H9 (cell line): ENCODE measurements at regions not wholly inside any gene's neighbourhood (a gene's known extent, or its start where the extent isn't known, plus 50 kb on each side); places are given as distances from the start of the nearest gene placed in this dataset.

Source experiments
- DNase-seq: peaks from one replicate; pipeline ENCODE4 v3.0.0-alpha.2; 2017
- H2AFZ ChIP-seq: one replicate; pipeline ENCODE4 v1.6.1; 2013; ENCODE audit warnings: mild to moderate bottlenecking, low read length, control low read depth, moderate library complexity
- H2AK5ac ChIP-seq: 2 replicates; pipeline ENCODE4 v1.6.1; 2013; ENCODE audit warnings: low read length, control low read depth, mixed read lengths; ENCODE audit not compliant: insufficient read length
- H2BK120ac ChIP-seq: one replicate; pipeline ENCODE4 v1.6.1; 2013; ENCODE audit warnings: low read depth, mild to moderate bottlenecking, low read length, control low read depth, inconsistent platforms; ENCODE audit not compliant: poor library complexity, severe bottlenecking
- H2BK12ac ChIP-seq: 2 replicates; pipeline ENCODE4 v1.6.1; 2013; ENCODE audit warnings: low read length, control low read depth, mixed read lengths, low read depth; ENCODE audit not compliant: insufficient read length
- H2BK15ac ChIP-seq: 2 replicates; pipeline ENCODE4 v1.6.1; 2013; ENCODE audit warnings: low read depth, low read length, control low read depth
- H2BK20ac ChIP-seq: one replicate; pipeline ENCODE4 v1.6.1; 2013; ENCODE audit warnings: low read depth, mild to moderate bottlenecking, low read length, control low read depth, inconsistent platforms; ENCODE audit not compliant: poor library complexity, severe bottlenecking
- H2BK5ac ChIP-seq: 2 replicates; pipeline ENCODE4 v1.6.1; 2013; ENCODE audit warnings: low read length, control low read depth, mixed read lengths; ENCODE audit not compliant: insufficient read length
- H3K14ac ChIP-seq: 2 replicates; pipeline ENCODE4 v1.6.1; 2013; ENCODE audit warnings: low read length, control low read depth; ENCODE audit not compliant: insufficient read depth
- H3K18ac ChIP-seq: 2 replicates; pipeline ENCODE4 v1.6.1; 2013; ENCODE audit warnings: low read depth, mild to moderate bottlenecking, mixed read lengths, low read length, control low read depth; ENCODE audit not compliant: insufficient read length
- H3K23ac ChIP-seq: 2 replicates; pipeline ENCODE4 v1.6.1; 2013; ENCODE audit warnings: low read length, control low read depth, mixed read lengths, low read depth; ENCODE audit not compliant: insufficient read length
- H3K23me2 ChIP-seq: 2 replicates; pipeline ENCODE4 v1.6.1; 2013; ENCODE audit warnings: low read depth, mild to moderate bottlenecking, mixed read lengths, low read length, control low read depth; ENCODE audit not compliant: insufficient read length, poor library complexity, severe bottlenecking
- H3K27ac ChIP-seq: 2 replicates; pipeline ENCODE4 v1.5.1; 2013; ENCODE audit warnings: low read length, control low read depth, mixed read lengths, low read depth; ENCODE audit not compliant: insufficient read length
- H3K27me3 ChIP-seq: 2 replicates; pipeline ENCODE4 v1.6.1; 2013; ENCODE audit warnings: low read length, control low read depth, inconsistent platforms; ENCODE audit not compliant: insufficient read depth
- H3K4ac ChIP-seq: 2 replicates; pipeline ENCODE4 v1.6.1; 2013; ENCODE audit warnings: low read depth, mild to moderate bottlenecking, control low read depth, inconsistent platforms, low read length, moderate library complexity
- H3K4me1 ChIP-seq: 2 replicates; pipeline ENCODE4 v1.6.1; 2013; ENCODE audit warnings: low read length, control low read depth, inconsistent platforms; ENCODE audit not compliant: insufficient read depth
- H3K4me2 ChIP-seq: 2 replicates; pipeline ENCODE4 v1.6.1; 2013; ENCODE audit warnings: low read length, control low read depth, mixed read lengths; ENCODE audit not compliant: insufficient read length, insufficient read depth
- H3K56ac ChIP-seq: 2 replicates; pipeline ENCODE4 v1.6.1; 2013; ENCODE audit warnings: low read depth, mild to moderate bottlenecking, mixed read lengths, low read length, control low read depth; ENCODE audit not compliant: insufficient read length
- H3K79me1 ChIP-seq: 2 replicates; pipeline ENCODE4 v1.6.1; 2013; ENCODE audit warnings: low read depth, mild to moderate bottlenecking, moderate library complexity, low read length, control low read depth, inconsistent platforms; ENCODE audit not compliant: insufficient read depth, poor library complexity, severe bottlenecking
- H3K79me2 ChIP-seq: 2 replicates; pipeline ENCODE4 v1.6.1; 2013; ENCODE audit warnings: low read length, control low read depth, inconsistent platforms; ENCODE audit not compliant: insufficient read depth
- H3K9ac ChIP-seq: 2 replicates; pipeline ENCODE4 v1.6.1; 2013; ENCODE audit warnings: low read length, control low read depth, mixed read lengths; ENCODE audit not compliant: insufficient read length; ENCODE audit errors: extremely low read depth
- H3K9me3 ChIP-seq: one replicate; pipeline ENCODE4 v1.6.1; 2013; ENCODE audit warnings: low read depth, low read length, inconsistent platforms; ENCODE audit not compliant: control insufficient read depth
- H3T11ph ChIP-seq: one replicate; pipeline ENCODE4 v1.6.1; 2013; ENCODE audit warnings: mild to moderate bottlenecking, low read length, control low read depth, inconsistent platforms
- H4K20me1 ChIP-seq: one replicate; pipeline ENCODE4 v1.6.1; 2013; ENCODE audit not compliant: control insufficient read depth, insufficient read length, insufficient read depth
- H4K5ac ChIP-seq: 2 replicates; pipeline ENCODE4 v1.6.1; 2013; ENCODE audit warnings: low read depth, mild to moderate bottlenecking, mixed read lengths, low read length, control low read depth; ENCODE audit not compliant: insufficient read length
- H4K8ac ChIP-seq: replicated peaks from 2 replicates; pipeline ENCODE4 v1.6.1; 2013; ENCODE audit warnings: low read length, control low read depth, mixed read lengths, low read depth; ENCODE audit not compliant: insufficient read length
- H4K91ac ChIP-seq: 2 replicates; pipeline ENCODE4 v1.6.1; 2013; ENCODE audit warnings: low read depth, mild to moderate bottlenecking, moderate library complexity, mixed read lengths, low read length, control low read depth; ENCODE audit not compliant: insufficient read length
- H3K27ac Mint-ChIP-seq, 3 experiments: 2 replicates in 2 of 3; 3 replicates in 1 of 3; pipeline ENCODE4 v1.8.0; 2020 to 2021; ENCODE audit warnings: mixed read lengths in 3 of 3, mild to moderate bottlenecking in 1 of 3, moderate library complexity in 1 of 3
- H3K27me3 Mint-ChIP-seq: 2 replicates; pipeline ENCODE4 v1.8.0; 2021; ENCODE audit warnings: low read depth, mild to moderate bottlenecking, moderate library complexity, mixed read lengths
- H3K36me3 Mint-ChIP-seq, 3 experiments: 2 replicates in 2 of 3; 3 replicates in 1 of 3; pipeline ENCODE4 v1.8.0; 2020 to 2021; ENCODE audit warnings: low read depth in 3 of 3, mixed read lengths in 3 of 3; ENCODE audit not compliant: insufficient read depth in 1 of 3
- H3K4me1 Mint-ChIP-seq, 2 experiments: 2 replicates each; pipeline ENCODE4 v1.8.0; 2020; ENCODE audit warnings: mixed read lengths in 2 of 2
- H3K4me3 Mint-ChIP-seq, 2 experiments: 2 replicates in 1 of 2; 3 replicates in 1 of 2; pipeline ENCODE4 v1.8.0; 2020 to 2021; ENCODE audit warnings: mild to moderate bottlenecking in 2 of 2, mixed read lengths in 2 of 2, moderate library complexity in 1 of 2
- H3K9me3 Mint-ChIP-seq, 2 experiments: 2 replicates in 1 of 2; 3 replicates in 1 of 2; pipeline ENCODE4 v1.8.0; 2020; ENCODE audit warnings: mild to moderate bottlenecking in 2 of 2, mixed read lengths in 2 of 2, moderate library complexity in 1 of 2
- CTCF ChIP-seq: fragments of 200-600 bp; sonication (generic); conservative IDR thresholded peaks from 3 replicates; pipeline ENCODE4 v1.8.0; 2021; ENCODE audit warnings: antibody characterized with exemption, mild to moderate bottlenecking
- WGBS: extraction: QIAGEN DNeasy Blood & Tissue Kit; methylation state at CpG from one replicate; pipeline ENCODE4 v1.1.7; 2013; ENCODE audit warnings: missing lambda C conversion rate, low lambda C conversion rate, mixed read lengths; ENCODE audit not compliant: insufficient read length; ENCODE audit errors: extremely low coverage; 5-methylcytosine and 5-hydroxymethylcytosine counted together

GRCh38 chr16:79421126-79421525 lies 179.4 kb downstream of the MAF start:
- Histone ChIP-seq H3K14ac (no peak overlapping the region), H3K27me3 (no peaks in the 10 kb centered on the region), H3K4ac (no peak overlapping the region), H3K56ac (no peak overlapping the region), H2BK20ac (no peak overlapping the region), H3K79me1 (no peaks in the 10 kb centered on the region), H3K9me3 (no peaks in the 10 kb centered on the region), H4K91ac (no peak overlapping the region), H2BK5ac (no peak overlapping the region), H2AFZ (no peak overlapping the region), H3K79me2 (no peaks in the 10 kb centered on the region), H3K4me1 (0 out of 2 replicates have a peak, but pooled peaks cover 2% of the 10 kb centered on the region), H3K18ac (no peak overlapping the region), H3K23me2 (no peaks in the 10 kb centered on the region), H3T11ph (no peak overlapping the region), H4K8ac (no peak overlapping the region), H3K4me2 (no peak overlapping the region), H4K20me1 (no peaks in the 10 kb centered on the region), H2BK120ac (no peak overlapping the region), H3K9ac (no peak overlapping the region), H3K23ac (no peak overlapping the region), H2BK12ac (no peak overlapping the region), H2AK5ac (no peak overlapping the region), H4K5ac (no peak overlapping the region), H2BK15ac (no peak overlapping the region), H3K27ac (no peak overlapping the region)
- TF ChIP-seq CTCF: no peak
- peaks cover 27 to 31% of the 10 kb centered on the region in 2 experiments for H3K4me1 Mint-ChIP-seq
- H3K36me3 Mint-ChIP-seq: no peaks in the 10 kb centered on the region
- no peaks in the 10 kb centered on the region for H3K9me3 Mint-ChIP-seq
- no CpG with 5 or more reads among the region's 7 CpGs for WGBS
- H3K27ac Mint-ChIP-seq: peak overlapping the region in 1 of 3 experiments; percentile 6; a peak in 1 of 7 replicates
- DNase-seq: no peak
- H3K27me3 Mint-ChIP-seq: no peaks in the 10 kb centered on the region
- no peak overlapping the region for H3K4me3 Mint-ChIP-seq
